MCF 10A (cell line): ENCODE measurements at regions not wholly inside any gene's neighbourhood (a gene's known extent, or its start where the extent isn't known, plus 50 kb on each side); places are given as distances from the start of the nearest gene placed in this dataset.
"Not testable (repeated sequence)": the region's sequence is repeated elsewhere in the genome, so short reads cannot be mapped to it uniquely, and the experiment has no call there.

Experiments used
- BruUV-seq: library from RNA; stranded (reverse); fragments of 400-500 nt; replicated peaks from 2 replicates; lab custom pipeline; 2021; lab: Mats Ljungman, UMichigan
- CTCF ChIA-PET: fragments of 300-600 bp; sonication (Branson Sonifier 250); formaldehyde crosslinking; extraction: SDS; loops from one replicate; lab custom pipeline; 2021; ENCODE audit warnings: antibody characterized with exemption, inconsistent platforms; lab: Yijun Ruan, JAX
- POLR2A ChIA-PET: fragments of 300-600, 350-650 bp; sonication (Branson Sonifier 250); formaldehyde crosslinking; extraction: SDS; loops from one replicate; lab custom pipeline; 2020; ENCODE audit warnings: antibody characterized with exemption, inconsistent platforms; lab: Yijun Ruan, JAX
- DNase-seq: peaks from one replicate; pipeline ENCODE4 v3.0.0-alpha.2; 2018; ENCODE audit not compliant: unreplicated experiment
- H3K27ac Mint-ChIP-seq: one replicate; pipeline ENCODE4 v1.8.0; 2022; ENCODE audit warnings: mild to moderate bottlenecking, low read depth, mixed read lengths; ENCODE audit not compliant: unreplicated experiment
- H3K27me3 Mint-ChIP-seq: one replicate; pipeline ENCODE4 v1.8.0; 2022; ENCODE audit warnings: mixed read lengths; ENCODE audit not compliant: insufficient read depth, unreplicated experiment
- H3K36me3 Mint-ChIP-seq: one replicate; pipeline ENCODE4 v1.8.0; 2022; ENCODE audit warnings: mild to moderate bottlenecking, moderate library complexity, mixed read lengths; ENCODE audit not compliant: insufficient read depth, unreplicated experiment
- H3K4me1 Mint-ChIP-seq: one replicate; pipeline ENCODE4 v1.8.0; 2022; ENCODE audit warnings: mixed read lengths; ENCODE audit not compliant: insufficient read depth, unreplicated experiment
- H3K4me3 Mint-ChIP-seq: one replicate; pipeline ENCODE4 v1.8.0; 2022; ENCODE audit warnings: mild to moderate bottlenecking, moderate library complexity, mixed read lengths; ENCODE audit not compliant: unreplicated experiment
- H3K9me3 Mint-ChIP-seq: one replicate; pipeline ENCODE4 v1.8.0; 2022; ENCODE audit warnings: mixed read lengths; ENCODE audit not compliant: unreplicated experiment
- CTCF ChIP-seq: fragments of 200-600 bp; IDR thresholded peaks from one replicate; pipeline ENCODE4 v1.8.0; 2022; ENCODE audit warnings: antibody characterized with exemption, mild to moderate bottlenecking; ENCODE audit not compliant: unreplicated experiment
- intact Hi-C: fragments of 100-400 bp; cut with micrococcal nuclease; formaldehyde crosslinking; loops from 2 replicates; pipeline ENCODE4 v1.14.1; 2022

DNA sequence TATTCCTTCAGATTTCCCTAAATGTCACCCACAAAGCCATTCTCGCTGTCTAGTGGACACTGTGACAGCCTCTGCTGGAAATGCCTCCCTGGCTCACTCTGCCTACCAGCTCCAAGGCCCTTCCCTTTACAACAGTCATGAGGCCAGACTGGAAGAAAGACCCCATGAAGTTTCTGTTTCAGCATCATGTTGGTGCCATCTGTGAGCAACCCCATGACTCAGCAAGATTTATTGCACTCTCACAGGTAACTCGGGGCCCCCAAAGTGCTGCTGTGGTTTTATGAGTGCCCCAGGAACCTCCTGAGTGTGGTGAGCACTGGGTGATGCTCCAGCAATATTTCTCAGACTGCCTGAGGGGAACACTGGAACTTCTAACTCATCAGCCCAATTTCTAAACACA lies 218.6 kb downstream of the ZNF33B start:
- Mint-ChIP-seq H3K4me1 (no peaks in the 10 kb centered on the region), H3K4me3 (no peak overlapping the region), H3K27ac (no peak overlapping the region), H3K9me3 (peaks cover 26% of the 10 kb centered on the region), H3K36me3 (no peaks in the 10 kb centered on the region), H3K27me3 (no peaks in the 10 kb centered on the region)
- BruUV-seq: no TSS peak
- DNase-seq: no peak
- intact Hi-C loops: no loop called here
- ChIA-PET POLR2A (no interaction called here), CTCF (no interaction called here)
- no peak for TF ChIP-seq CTCF

GRCh38 chr10:42380926-42381547 lies 257.3 kb downstream of the ZNF33B start:
- ChIA-PET POLR2A (no interaction called here), CTCF (interaction anchor here (0.6 kb wide), 1 partner anchor 127 kb away, joined by 3 read pairs; no protein-coding TSS in a partner anchor)
- no peaks in the 10 kb centered on the region for H3K36me3 Mint-ChIP-seq
- no peak for DNase-seq
- H3K27ac Mint-ChIP-seq: no peak overlapping the region
- TF ChIP-seq CTCF: no peak
- no peak overlapping the region for H3K4me3 Mint-ChIP-seq
- intact Hi-C loops: no loop called here
- peaks cover 42% of the 10 kb centered on the region for H3K9me3 Mint-ChIP-seq
- no TSS peak for BruUV-seq
- no peaks in the 10 kb centered on the region for H3K27me3 Mint-ChIP-seq
- H3K4me1 Mint-ChIP-seq: no peaks in the 10 kb centered on the region

- BruUV-seq: no TSS peak
- H3K27ac Mint-ChIP-seq: no peak overlapping the region
- intact Hi-C loops: no loop called here
- POLR2A ChIA-PET: interaction anchor here (0.8 to 1.3 kb wide), 2 partner anchors 60 to 770 kb away, joined by 3 to 4 read pairs; partner anchors contain the start of gene CSGALNACT2
- peaks cover 13% of the 10 kb centered on the region for H3K9me3 Mint-ChIP-seq
- no peaks in the 10 kb centered on the region for H3K4me1 Mint-ChIP-seq
- no peak for DNase-seq
- peak overlapping the region; percentile 57 for H3K4me3 Mint-ChIP-seq
- no peaks in the 10 kb centered on the region for H3K27me3 Mint-ChIP-seq
- CTCF ChIA-PET: interaction anchor here (0.6 to 0.7 kb wide), 4 partner anchors 112 to 1087 kb away, joined by 3 to 4 read pairs (median 4); no protein-coding TSS in a partner anchor
- H3K36me3 Mint-ChIP-seq: no peaks in the 10 kb centered on the region
- no peak for TF ChIP-seq CTCF
Measured at GRCh38 chr10:42367532-42368230, 270.7 kb downstream of the ZNF33B start.

DNA sequence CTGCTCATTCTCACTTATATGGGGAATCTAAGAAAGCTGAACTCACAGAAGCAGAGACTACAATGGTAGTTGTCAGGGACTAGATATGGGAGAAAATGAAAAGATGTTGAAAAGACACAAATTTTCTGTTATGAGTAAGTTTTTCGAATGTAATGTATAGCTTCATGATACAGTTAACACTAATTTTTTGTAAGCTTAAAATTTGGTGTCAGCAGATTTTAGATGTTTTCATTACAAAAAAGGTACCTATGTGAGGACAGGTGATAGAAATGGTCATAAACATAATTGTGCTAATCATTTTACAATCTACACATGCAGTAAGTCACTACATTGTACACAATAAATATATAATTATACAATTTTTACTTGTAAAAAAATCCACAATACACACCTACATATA lies 286.6 kb downstream of the ZNF33B start:
- H3K27ac Mint-ChIP-seq: no peak overlapping the region
- no peak for DNase-seq
- ChIA-PET CTCF (no interaction called here), POLR2A (no interaction called here)
- intact Hi-C loops: no loop called here
- TF ChIP-seq CTCF: no peak
- BruUV-seq: no TSS peak
- no peak overlapping the region for H3K4me3 Mint-ChIP-seq
- H3K27me3 Mint-ChIP-seq: no peaks in the 10 kb centered on the region
- H3K9me3 Mint-ChIP-seq: no peaks in the 10 kb centered on the region
- no peaks in the 10 kb centered on the region for H3K4me1 Mint-ChIP-seq
- no peaks in the 10 kb centered on the region for H3K36me3 Mint-ChIP-seq

- H3K27me3 Mint-ChIP-seq, H3K36me3 Mint-ChIP-seq, BruUV-seq, H3K4me1 Mint-ChIP-seq, POLR2A ChIA-PET, H3K27ac Mint-ChIP-seq, DNase-seq, H3K4me3 Mint-ChIP-seq, intact Hi-C loops: not testable (repeated sequence)
- CTCF ChIA-PET: interaction anchor here (0.6 kb wide), 1 partner anchor 70 kb away, joined by 6 read pairs; no protein-coding TSS in a partner anchor
- peaks cover 18% of the 10 kb centered on the region for H3K9me3 Mint-ChIP-seq
Measured at GRCh38 chr10:42336593-42337337, 301.6 kb downstream of the ZNF33B start.
